Neuron (in vitro differentiated cells): ENCODE measurements at regions not wholly inside any gene's neighbourhood (a gene's known extent, or its start where the extent isn't known, plus 50 kb on each side); places are given as distances from the start of the nearest gene placed in this dataset.

Source experiments
- H2AFZ ChIP-seq: one replicate; pipeline ENCODE4 v1.6.1; 2013; ENCODE audit warnings: low read depth, mild to moderate bottlenecking, inconsistent platforms, low read length, moderate library complexity
- H3K27me3 ChIP-seq: one replicate; pipeline ENCODE4 v1.6.1; 2013; ENCODE audit warnings: low read length; ENCODE audit not compliant: insufficient read depth
- H3K36me3 ChIP-seq: one replicate; pipeline ENCODE4 v1.6.1; 2013; ENCODE audit warnings: low read length; ENCODE audit not compliant: insufficient read depth
- H3K4me1 ChIP-seq: one replicate; pipeline ENCODE4 v1.6.1; 2013; ENCODE audit warnings: low read length; ENCODE audit not compliant: insufficient read depth
- H3K4me3 ChIP-seq: 2 replicates; pipeline ENCODE4 v1.5.1; 2013; ENCODE audit warnings: mild to moderate bottlenecking, low read length, moderate library complexity
- H3K9me3 ChIP-seq: one replicate; pipeline ENCODE4 v1.6.1; 2013; ENCODE audit warnings: low read length

DNA sequence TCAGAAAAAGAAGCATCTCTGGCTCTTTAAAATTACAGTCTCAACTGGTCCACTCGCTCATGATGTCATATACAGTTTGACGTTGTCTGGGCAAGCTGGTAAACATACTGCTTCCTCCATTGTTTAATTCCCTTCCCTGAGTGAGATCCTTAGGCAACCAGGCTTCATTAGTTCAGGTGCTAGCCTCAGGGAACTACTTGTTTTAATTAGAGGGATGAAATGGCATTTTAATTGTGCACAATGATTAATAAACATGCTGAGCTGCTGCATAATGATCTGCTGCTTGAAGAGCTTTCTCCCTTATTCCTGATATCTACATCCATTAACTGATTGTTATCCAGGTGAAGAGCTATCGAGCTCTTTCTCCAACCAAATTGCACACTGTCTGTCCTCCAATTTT is 195.6 kb upstream of the ETAA1 start:
- H3K4me3 ChIP-seq: no peak overlapping the region
- H3K27me3 ChIP-seq: no peaks in the 10 kb centered on the region
- no peaks in the 10 kb centered on the region for H3K36me3 ChIP-seq
- no peaks in the 10 kb centered on the region for H3K4me1 ChIP-seq
- no peaks in the 10 kb centered on the region for H3K9me3 ChIP-seq
- no peak overlapping the region for H2AFZ ChIP-seq

DNA sequence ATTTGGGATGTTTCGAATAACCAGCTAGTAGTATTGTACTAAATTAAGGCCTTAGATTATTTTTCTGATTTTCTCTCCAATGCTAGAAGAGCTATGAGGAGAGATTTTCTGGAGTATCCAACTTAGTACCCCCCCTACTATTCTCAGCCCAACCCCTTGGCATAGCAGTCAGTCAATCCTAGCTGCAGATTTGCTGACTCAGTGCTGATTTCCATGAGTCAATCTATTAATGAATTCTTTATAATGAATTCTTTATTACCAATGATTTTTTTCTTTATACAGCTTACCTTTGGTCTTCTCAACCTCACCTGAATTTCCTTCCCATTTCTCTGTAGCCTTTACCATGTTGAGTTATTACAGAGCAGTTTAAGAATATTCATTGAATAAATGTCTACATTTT is 192.8 kb upstream of the ETAA1 start:
- H2AFZ ChIP-seq: no peak overlapping the region
- no peaks in the 10 kb centered on the region for H3K27me3 ChIP-seq
- no peak overlapping the region for H3K4me3 ChIP-seq
- no peaks in the 10 kb centered on the region for H3K4me1 ChIP-seq
- H3K36me3 ChIP-seq: no peaks in the 10 kb centered on the region
- H3K9me3 ChIP-seq: no peaks in the 10 kb centered on the region

DNA sequence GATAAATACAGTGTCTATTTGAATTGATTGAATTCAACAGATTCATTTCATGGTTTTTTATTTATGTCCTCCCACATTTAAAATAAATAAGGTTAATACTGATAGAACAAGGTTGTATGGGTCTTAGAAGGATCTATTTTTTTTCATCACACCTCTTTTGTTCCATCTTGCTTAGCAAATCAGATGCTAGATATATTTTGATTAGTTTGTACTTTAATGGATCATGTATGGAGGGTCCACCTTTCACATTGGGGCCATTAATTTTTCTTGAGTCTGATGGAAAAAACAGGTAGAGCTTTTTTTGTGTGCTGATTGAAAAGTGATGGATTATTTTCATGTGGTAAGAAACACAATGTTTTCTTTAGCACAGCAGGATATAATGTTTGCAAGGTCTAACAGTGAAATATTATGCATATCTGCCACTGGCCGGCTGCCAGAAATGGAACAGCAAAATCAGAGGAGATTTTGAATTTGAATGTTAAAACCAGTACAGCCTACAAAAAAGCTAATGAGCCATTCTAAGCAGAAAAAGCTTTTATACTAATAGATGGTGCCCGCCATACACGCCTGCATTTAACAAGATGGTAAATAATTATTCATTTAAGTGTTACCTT is 188.1 kb upstream of the ETAA1 start:
- Histone ChIP-seq H3K4me3 (no peak overlapping the region), H2AFZ (no peak overlapping the region), H3K9me3 (no peaks in the 10 kb centered on the region), H3K4me1 (no peaks in the 10 kb centered on the region), H3K36me3 (no peaks in the 10 kb centered on the region), H3K27me3 (no peaks in the 10 kb centered on the region)

DNA sequence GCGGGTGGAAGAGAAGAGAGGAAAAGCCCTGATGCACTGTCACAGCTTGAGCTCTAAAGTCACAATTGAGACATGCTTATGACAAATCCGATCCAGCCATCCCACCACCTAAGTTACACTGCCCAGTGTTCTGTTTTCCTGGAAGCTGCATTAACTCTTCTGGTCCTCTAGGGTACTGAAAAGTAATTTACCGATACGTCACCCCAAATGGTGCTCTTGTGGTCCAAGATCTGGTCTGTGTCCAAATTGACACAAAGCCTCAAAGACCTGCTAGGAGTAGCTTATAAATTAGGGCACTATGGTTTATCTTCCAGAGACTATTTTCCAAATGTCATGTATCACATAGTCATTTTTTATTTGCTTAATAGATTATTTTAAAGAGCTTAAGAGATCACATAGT is 186.7 kb upstream of the ETAA1 start:
- H2AFZ ChIP-seq: no peak overlapping the region
- H3K4me1 ChIP-seq: no peaks in the 10 kb centered on the region
- no peaks in the 10 kb centered on the region for H3K27me3 ChIP-seq
- no peaks in the 10 kb centered on the region for H3K36me3 ChIP-seq
- no peak overlapping the region for H3K4me3 ChIP-seq
- H3K9me3 ChIP-seq: no peaks in the 10 kb centered on the region

DNA sequence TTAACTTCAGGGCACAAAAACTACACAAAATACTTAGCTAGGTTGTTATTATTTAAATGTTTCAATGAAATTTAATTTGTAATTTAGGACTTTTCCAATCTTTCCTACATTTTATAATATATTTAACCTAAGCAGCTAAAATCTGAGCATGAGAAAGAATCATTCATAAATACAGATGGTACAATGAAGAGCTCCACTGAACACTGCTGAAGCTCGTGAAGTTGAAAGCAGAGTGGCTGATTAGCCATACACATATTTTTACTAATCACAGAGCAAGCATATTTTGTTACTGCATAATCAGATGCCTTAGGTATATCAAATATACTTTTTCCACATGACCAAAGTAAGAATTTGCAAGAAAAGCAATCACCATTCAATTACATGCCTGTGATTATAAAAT is 184.9 kb upstream of the ETAA1 start:
- Histone ChIP-seq H3K9me3 (no peaks in the 10 kb centered on the region), H3K4me1 (no peaks in the 10 kb centered on the region), H3K4me3 (no peak overlapping the region)

DNA sequence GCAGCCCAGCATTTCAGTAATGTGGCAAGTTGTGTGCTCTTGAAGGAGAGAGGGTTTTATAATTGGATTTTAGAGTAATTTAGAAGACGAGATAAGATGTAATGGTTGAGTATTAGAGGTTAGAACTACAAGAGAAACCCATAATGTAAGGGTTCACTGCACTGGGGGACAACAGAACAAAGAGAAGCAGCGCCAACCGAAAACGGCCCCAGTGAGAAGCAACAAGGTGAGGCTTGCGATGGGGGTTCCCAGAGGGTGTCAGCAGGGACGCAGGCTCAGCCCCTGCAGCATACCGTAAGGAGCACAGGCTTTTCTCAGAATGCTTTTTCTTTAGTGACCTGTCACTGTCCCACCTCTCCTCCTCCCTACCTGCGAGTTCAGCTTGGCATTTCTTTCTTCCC is 183.9 kb upstream of the ETAA1 start:
- no peaks in the 10 kb centered on the region for H3K36me3 ChIP-seq
- H2AFZ ChIP-seq: no peak overlapping the region
- H3K9me3 ChIP-seq: no peaks in the 10 kb centered on the region
- no peaks in the 10 kb centered on the region for H3K27me3 ChIP-seq
- H3K4me3 ChIP-seq: no peak overlapping the region
- no peaks in the 10 kb centered on the region for H3K4me1 ChIP-seq

More for the DNA sequence above, 184.9 kb upstream of the ETAA1 start:
- Histone ChIP-seq H3K36me3 (no peaks in the 10 kb centered on the region), H2AFZ (no peak overlapping the region), H3K27me3 (no peaks in the 10 kb centered on the region)

DNA sequence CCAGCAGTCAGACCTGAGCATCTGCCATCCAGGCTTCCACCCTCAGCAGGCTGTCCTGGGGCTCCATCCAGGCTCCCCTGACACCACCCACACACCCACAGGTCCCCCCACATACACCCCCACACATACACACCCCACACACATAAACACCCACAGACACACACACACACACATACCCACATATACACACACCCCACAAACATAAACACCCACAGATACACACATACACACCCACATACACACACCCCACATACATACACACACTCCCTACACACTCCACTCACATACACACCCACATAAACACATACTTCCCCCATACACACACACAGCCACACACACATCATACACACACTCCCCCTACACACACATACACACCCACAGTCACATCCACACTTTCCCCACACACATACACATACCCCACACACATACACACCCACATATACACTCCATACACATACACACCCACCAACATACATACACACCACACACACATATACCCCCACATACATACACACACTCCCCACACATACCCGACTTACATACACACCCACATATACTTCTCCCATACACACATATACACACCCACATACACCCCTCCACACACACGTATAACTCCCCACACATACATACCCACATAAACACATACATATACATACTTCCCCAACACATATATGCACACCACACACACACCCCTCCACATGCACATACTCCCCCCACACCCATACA is 183.3 kb upstream of the ETAA1 start:
- no peaks in the 10 kb centered on the region for H3K9me3 ChIP-seq
- no peaks in the 10 kb centered on the region for H3K36me3 ChIP-seq
- H3K4me1 ChIP-seq: no peaks in the 10 kb centered on the region
- no peaks in the 10 kb centered on the region for H3K27me3 ChIP-seq
- H2AFZ ChIP-seq: no peak overlapping the region
- no peak overlapping the region for H3K4me3 ChIP-seq

DNA sequence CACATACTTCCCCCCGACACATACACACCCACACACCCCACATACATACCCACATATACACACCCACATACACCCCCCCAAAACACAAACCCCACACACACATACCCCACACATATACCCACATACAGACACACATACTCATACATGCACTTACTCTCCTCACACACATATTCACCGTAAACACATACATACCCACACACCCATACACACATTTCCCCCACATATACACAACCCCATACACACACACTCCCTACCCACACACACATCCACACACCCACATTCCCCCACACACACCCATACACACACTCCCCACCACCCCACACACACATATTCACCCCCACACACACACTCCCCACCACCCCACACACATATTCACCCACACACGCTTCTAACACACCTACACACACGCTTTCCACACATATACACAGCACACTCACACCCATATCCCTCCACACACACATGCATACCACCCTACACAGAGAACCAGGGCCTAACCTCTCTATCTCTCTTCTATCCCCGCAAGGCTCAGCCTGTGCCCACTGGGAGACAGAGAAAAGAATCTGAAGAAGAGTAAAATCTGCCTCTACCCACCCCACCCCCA is 182.4 kb upstream of the ETAA1 start:
- H3K27me3 ChIP-seq: no peaks in the 10 kb centered on the region
- no peak overlapping the region for H2AFZ ChIP-seq
- no peak overlapping the region for H3K4me3 ChIP-seq
- H3K36me3 ChIP-seq: no peaks in the 10 kb centered on the region
- no peaks in the 10 kb centered on the region for H3K9me3 ChIP-seq
- no peaks in the 10 kb centered on the region for H3K4me1 ChIP-seq

DNA sequence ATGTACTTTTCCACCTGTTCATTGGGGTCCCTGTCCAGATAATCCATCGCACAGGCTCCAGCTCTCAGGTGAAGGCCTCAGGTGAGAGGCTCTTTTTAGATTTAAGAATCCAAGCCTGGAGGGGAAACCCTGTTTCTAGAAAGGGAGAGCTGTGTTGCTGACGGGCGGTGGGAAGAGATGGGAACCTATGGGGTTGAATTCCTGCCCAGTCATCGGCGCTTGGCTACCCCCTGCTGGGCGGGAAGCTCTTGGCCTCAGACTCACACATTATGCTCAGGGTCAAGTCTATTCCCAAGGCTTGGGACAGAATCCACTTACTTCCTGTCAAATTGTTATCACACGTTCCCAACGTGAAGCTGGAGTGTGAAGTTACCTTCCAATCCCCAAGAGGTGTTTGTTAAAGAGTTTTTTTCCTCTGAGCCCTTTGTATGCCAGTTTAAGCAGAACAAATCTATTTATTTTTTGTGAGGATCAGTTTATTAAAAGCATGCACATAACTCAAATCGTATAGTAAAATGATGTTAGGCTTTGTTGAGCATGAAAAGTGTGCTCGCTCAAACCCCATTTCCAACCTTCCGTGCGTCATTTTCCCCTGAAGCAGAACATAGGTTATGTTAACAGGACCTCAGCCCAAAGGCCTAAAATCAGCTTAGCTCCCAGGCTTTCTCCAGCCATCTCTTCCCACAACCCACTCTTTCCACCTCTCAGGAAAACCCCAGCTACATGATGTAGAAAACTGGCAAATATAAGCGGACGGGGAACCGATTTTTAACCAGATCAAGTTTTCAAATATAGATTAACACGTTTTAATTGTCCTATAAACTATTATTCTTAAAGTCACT is 181.7 kb upstream of the ETAA1 start:
- Histone ChIP-seq H2AFZ (no peak overlapping the region), H3K27me3 (no peaks in the 10 kb centered on the region)

DNA sequence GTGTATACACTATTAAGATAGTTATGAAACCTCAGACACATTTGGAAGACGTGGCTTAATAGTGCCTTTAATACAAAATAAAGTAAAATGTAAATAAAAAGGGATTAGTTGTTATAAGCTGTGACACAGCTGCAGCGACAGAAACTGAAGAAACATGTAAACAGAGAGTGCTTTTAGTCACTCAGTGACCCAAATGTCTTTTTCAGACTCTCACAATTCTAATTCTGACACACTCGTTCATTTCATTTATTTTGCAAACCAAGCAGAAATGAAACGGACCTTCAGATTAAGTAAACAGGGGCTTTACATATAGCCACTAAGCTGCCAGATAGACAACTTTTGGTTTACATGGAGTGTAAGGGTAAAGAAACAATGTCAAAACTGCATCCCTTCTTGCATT is 181.0 kb upstream of the ETAA1 start:
- Histone ChIP-seq H3K36me3 (no peaks in the 10 kb centered on the region), H3K4me3 (no peak overlapping the region), H3K4me1 (no peaks in the 10 kb centered on the region), H2AFZ (no peak overlapping the region), H3K9me3 (no peaks in the 10 kb centered on the region), H3K27me3 (no peaks in the 10 kb centered on the region)

More for the DNA sequence above, 181.7 kb upstream of the ETAA1 start:
- Histone ChIP-seq H3K4me3 (no peak overlapping the region), H3K4me1 (no peaks in the 10 kb centered on the region), H3K36me3 (no peaks in the 10 kb centered on the region), H3K9me3 (no peaks in the 10 kb centered on the region)

DNA sequence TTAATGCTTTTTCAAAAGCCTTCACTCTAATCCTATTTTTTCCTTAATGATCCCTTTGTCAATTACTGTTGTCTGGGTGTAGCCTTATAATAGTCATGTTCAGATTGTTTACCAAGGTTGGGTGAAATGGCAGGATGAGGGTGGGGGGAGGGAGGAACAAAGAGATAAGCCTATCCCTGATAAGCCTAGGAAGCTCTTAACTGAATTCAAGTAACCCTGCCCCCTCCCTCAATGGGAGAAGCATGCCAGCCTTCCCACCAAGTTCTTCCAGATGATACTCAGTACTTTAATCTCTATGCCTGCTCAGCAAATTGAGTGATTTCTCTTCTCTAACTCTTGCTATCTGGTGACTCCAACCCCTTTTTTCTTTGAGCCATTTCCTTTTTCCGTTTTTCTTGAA is 180.3 kb upstream of the ETAA1 start:
- Histone ChIP-seq H3K4me3 (no peak overlapping the region), H2AFZ (no peak overlapping the region), H3K27me3 (no peaks in the 10 kb centered on the region), H3K9me3 (no peaks in the 10 kb centered on the region), H3K36me3 (no peaks in the 10 kb centered on the region), H3K4me1 (no peaks in the 10 kb centered on the region)

DNA sequence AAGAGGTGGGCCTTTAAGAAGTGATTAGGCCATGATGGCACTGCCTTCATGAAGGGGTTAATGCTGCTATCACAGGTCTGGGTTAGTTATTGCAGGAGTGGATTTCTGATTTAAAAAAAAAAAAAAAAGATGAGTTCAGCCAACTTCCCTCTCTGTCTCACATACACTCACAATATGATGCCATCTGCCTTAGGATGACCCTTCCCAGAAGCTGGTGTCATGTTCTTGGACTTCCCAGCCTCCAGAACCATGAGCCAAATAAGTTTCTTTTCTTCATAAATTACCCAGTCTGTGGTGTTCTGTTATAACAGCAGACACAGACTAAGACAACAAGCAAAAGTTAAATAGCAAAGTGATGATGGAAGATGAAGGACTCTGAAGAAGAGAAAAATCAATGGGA is 179.7 kb upstream of the ETAA1 start:
- Histone ChIP-seq H3K4me1 (no peaks in the 10 kb centered on the region), H3K9me3 (no peaks in the 10 kb centered on the region), H2AFZ (no peak overlapping the region), H3K27me3 (no peaks in the 10 kb centered on the region), H3K36me3 (no peaks in the 10 kb centered on the region), H3K4me3 (no peak overlapping the region)

DNA sequence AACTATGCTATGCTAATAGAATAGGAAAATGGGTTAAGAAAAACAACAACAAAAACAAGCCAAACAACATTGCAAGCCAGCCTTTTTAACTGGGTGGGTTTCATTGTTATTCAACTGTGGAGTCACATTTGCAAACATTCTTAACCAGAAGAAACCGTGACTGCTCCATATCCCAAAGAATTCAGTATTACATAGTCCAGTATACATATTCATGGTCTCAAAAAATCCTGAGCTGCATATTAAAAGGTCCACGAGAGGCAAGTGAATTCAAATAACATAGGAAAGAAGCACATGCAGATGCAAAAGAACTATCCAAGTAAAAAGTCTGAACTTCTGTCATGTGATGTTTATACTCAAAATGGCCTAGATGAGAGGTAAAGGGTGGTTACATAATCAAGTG is 179.1 kb upstream of the ETAA1 start:
- H3K36me3 ChIP-seq: no peaks in the 10 kb centered on the region
- no peak overlapping the region for H2AFZ ChIP-seq
- H3K4me1 ChIP-seq: no peaks in the 10 kb centered on the region
- no peak overlapping the region for H3K4me3 ChIP-seq
- H3K27me3 ChIP-seq: no peaks in the 10 kb centered on the region
- H3K9me3 ChIP-seq: no peaks in the 10 kb centered on the region
